Breast epithelium (tissue), 3 donors: ENCODE measurements at regions not wholly inside any gene's neighbourhood (a gene's known extent, or its start where the extent isn't known, plus 50 kb on each side); places are given as distances from the start of the nearest gene placed in this dataset.
"Not testable (repeated sequence)": the region's sequence is repeated elsewhere in the genome, so short reads cannot be mapped to it uniquely, and the experiment has no call there.

Experiments used
- POLR2A ChIP-seq: fragments of 450-650 bp; IDR thresholded peaks from one replicate; pipeline ENCODE4 v1.6.1; 2016; ENCODE audit warnings: antibody characterized with exemption, mild to moderate bottlenecking, moderate library complexity
- POLR2AphosphoS5 ChIP-seq, 3 donors: sonication (generic); formaldehyde crosslinking; IDR thresholded peaks; one replicate each; pipeline ENCODE4 v1.6.1; 2017; ENCODE audit warnings: antibody characterized with exemption in 3 of 3
- TF ChIP-seq, protein P1 (sequence below), 3 donors: fragments of 450-650 bp; IDR thresholded peaks; one replicate each; pipeline ENCODE4 v1.5.1; 2016 to 2017; ENCODE audit warnings: antibody characterized with exemption in 3 of 3, mild to moderate bottlenecking in 3 of 3, moderate library complexity in 3 of 3

DNA sequence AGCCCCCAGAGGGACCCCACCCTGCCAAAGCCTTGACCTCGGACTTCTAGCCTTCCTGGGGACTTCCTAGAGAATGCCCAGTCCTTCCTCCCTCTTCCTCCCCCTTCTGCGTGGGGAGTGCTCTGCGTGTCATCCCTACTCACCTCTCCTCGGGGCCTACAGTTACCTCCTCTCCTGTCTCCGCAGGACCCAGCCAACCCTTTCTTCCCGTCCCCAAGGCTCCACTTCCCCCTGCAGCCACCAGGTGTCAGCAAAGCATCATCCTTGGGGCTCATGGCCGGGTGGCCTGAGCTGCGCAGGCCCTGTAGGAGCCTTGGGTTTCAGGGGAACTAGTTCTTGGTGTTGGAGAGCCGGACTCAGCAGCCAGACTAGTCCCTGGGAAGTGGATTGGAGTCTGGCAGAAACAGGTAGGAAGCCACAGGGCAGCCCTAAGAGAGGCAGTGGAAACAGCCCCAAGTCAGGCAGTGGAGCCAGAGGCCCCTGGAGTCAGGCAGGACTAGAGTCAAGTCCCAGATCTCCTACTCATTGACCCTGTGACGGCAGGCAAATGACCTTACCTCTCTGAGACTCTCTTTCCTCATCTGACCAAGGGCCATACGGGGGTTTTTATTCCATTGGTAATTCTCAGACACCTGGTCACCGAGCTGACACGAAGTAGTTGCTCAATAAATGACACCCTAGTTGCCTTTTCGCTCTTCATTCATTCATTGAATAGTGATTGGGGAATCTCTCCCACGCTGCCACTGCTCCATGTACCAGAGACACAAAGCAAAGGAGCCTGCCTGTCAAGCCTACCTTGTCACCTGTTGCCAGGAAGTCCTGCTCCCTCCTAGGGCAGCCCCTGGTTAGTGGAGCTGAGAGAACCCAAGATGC is 101.8 kb upstream of the GRK3 start:
- TF ChIP-seq, protein P1, sequence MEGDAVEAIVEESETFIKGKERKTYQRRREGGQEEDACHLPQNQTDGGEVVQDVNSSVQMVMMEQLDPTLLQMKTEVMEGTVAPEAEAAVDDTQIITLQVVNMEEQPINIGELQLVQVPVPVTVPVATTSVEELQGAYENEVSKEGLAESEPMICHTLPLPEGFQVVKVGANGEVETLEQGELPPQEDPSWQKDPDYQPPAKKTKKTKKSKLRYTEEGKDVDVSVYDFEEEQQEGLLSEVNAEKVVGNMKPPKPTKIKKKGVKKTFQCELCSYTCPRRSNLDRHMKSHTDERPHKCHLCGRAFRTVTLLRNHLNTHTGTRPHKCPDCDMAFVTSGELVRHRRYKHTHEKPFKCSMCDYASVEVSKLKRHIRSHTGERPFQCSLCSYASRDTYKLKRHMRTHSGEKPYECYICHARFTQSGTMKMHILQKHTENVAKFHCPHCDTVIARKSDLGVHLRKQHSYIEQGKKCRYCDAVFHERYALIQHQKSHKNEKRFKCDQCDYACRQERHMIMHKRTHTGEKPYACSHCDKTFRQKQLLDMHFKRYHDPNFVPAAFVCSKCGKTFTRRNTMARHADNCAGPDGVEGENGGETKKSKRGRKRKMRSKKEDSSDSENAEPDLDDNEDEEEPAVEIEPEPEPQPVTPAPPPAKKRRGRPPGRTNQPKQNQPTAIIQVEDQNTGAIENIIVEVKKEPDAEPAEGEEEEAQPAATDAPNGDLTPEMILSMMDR (IDR thresholded peaks at IDR 0.05): peak; percentile 82 to 99 (median 97)
- TF ChIP-seq POLR2AphosphoS5 (IDR thresholded peaks at IDR 0.05): peak in 2 of 3 donors; percentile 37 to 43
- not testable (repeated sequence) for TF ChIP-seq POLR2A
